ENCODE measurements at regions not wholly inside any gene's neighbourhood (a gene's known extent, or its start where the extent isn't known, plus 50 kb on each side); places are given as distances from the start of the nearest gene placed in this dataset.

- no peak for TF ChIP-seq CTCF (optimal IDR thresholded peaks at IDR 0.05 in 1 of 3, IDR thresholded peaks at IDR 0.05 in 1 of 3, conservative IDR thresholded peaks at IDR 0.05 in 1 of 3; ENCODE audit: extremely low read depth in 1 of 3, insufficient read depth in 2 of 3, low read length in 3 of 3)
- no peak for TF ChIP-seq EZH2 (IDR thresholded peaks at IDR 0.05; ENCODE audit: low read length)
Measured at GRCh38 chr9:108579757-108580439, 275.9 kb downstream of the ACTL7B start.

Measured in keratinocyte (primary cell).